GM19035 (cell line): ENCODE measurements at regions not wholly inside any gene's neighbourhood (a gene's known extent, or its start where the extent isn't known, plus 50 kb on each side); places are given as distances from the start of the nearest gene placed in this dataset.
"Not testable (repeated sequence)": the region's sequence is repeated elsewhere in the genome, so short reads cannot be mapped to it uniquely, and the experiment has no call there.

Source experiments
- ATAC-seq: cut with Tn5 transposase; IDR thresholded peaks from one replicate; pipeline ENCODE4 v1.9.1; 2021; ENCODE audit not compliant: unreplicated experiment

- ATAC-seq = no peak
Observed at GRCh38 chr4:60266505-60266904, 933.6 kb upstream of the ADGRL3 start.

DNA sequence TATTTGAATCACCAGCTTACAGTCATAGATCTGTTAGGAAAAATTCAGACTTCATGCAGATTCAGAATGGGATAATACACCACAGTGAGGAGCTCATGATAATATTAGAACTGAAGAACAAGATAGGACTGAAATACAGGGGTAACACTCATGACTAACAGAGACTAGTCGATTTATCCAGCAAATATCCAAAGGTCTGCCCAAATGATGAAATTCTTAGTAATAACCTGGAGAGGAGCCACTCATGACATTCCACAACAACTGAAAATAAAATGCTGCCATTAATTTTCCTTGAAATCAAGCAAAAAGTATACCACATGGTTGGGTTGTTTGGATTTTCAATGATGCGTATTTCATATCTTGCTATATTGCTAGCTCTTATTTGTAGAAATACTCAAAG lies 903.7 kb upstream of the ADGRL3 start:
- no peak for ATAC-seq

GRCh38 chr4:60313611-60314178 lies 886.4 kb upstream of the ADGRL3 start:
- no peak for ATAC-seq

- no peak for ATAC-seq
Observed at GRCh38 chr4:60314416-60314815, 885.7 kb upstream of the ADGRL3 start.

DNA sequence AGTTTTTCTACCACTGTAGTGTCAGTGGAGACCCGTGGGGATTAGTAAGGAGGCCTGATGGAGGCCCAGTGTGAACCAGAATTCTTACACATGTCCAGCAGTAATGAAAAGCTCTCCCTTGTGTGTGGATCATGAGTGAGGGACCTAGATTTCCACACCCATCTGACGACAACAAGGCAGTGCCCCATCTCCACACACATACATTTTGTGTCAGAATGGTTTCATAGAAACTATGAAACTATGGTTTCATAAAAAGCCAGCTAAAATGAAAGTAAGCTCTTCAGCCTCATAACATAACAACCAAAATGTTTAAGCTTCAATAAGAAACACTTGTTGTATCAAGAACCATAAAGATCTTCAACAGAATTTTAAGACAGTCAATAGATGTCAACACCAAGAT lies 884.5 kb upstream of the ADGRL3 start:
- no peak for ATAC-seq

DNA sequence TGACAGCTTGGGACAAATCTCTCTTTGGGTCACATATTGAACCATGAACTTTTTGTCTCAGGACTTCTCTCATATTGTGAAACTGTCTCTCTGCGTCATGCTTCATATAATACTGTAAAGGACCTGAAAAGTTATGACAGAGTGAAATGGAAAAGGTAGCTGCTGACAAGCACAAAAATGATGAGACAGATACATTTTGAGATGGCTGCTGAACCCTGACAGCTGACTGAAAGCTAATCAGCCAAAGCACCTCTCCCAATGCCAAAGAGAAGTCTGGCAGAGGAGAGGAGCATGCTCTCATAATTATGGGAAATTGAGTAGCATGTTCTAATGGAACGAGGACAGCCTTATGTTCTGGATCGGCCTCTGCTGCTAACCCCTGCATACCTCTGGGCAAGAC lies 873.4 kb upstream of the ADGRL3 start:
- ATAC-seq = no peak

- no peak for ATAC-seq
Observed at GRCh38 chr4:60327651-60328050, 872.5 kb upstream of the ADGRL3 start.

- no peak for ATAC-seq
Observed at GRCh38 chr4:60344908-60345307, 855.2 kb upstream of the ADGRL3 start.

- no peak for ATAC-seq
Observed at GRCh38 chr4:60345392-60345791, 854.7 kb upstream of the ADGRL3 start.

- no peak for ATAC-seq
Observed at GRCh38 chr4:60359746-60360367, 840.3 kb upstream of the ADGRL3 start.

DNA sequence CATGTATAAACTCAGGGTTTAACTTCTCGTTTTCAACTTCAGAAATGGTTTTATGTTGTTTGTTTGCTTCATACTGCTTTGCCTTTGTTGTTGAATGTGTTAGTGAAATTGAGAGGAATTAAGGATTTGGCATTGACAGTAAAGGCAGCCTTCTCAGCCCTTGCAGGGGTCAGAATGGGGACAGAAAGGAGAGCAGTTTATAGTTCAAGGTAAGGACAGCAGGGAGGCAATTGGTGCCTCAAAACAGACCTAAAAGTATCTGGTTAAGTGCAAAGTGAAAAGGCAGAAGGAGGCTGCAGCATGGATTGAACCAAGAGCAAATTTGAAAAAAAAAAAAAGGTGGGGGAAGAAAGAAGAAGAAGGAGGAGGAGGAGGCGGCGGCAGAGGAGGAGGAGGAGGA lies 835.0 kb upstream of the ADGRL3 start:
- ATAC-seq = no peak

DNA sequence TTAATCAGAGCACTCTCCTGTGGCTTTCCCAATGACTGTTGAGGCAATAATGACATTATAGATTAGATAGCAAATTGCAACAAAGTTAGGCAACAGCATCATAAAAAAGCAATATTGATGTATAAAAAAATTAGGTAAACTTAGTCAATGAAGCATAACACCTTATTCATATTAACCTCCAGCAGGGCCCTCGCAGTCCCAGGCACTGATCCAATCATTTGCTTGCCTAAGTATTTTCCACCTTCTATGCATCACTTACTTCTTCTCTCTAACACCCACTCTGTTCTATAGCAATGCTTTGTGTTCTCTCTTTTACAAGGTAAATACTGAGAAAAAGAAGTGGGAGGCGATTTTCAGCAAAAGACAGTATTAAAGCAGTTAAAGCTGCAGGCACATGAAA lies 833.5 kb upstream of the ADGRL3 start:
- no peak for ATAC-seq

DNA sequence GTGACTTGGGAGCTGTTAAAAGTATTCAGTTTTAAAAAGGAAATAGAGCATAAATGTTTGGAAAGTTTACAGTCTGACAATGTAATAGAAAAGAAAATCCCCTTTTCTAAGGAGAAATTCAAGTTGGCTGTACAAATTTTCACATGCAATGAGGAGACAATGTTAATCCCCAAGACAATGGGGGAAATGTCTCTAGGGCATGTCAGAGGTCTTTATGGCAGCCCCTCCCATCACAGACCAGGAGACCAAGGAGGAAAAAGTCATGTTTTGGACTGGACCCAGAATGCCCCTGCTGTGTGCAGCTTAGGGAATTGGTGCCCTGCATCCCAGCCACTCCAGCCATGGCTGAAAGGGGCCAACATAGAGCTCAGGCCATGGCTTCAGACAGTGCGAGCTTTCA lies 831.1 kb upstream of the ADGRL3 start:
- no peak for ATAC-seq

DNA sequence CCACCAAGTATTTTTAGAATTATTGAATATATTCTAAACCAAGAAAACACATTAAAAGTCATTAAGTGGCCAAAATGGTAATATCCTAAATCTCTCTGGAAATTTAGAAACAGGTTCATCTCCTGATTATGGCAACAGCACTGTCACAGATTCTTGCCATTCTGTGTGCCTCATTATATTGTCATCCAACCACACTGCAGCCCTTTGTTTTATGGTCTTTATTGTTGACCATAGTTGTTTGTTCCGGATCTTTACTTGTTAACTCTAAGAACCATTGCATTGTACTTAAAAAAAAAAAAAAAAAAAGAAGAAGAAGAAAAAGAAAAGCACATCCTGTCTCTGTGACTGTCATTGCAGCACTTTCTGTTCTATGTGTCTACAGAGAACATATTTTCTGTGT lies 822.1 kb upstream of the ADGRL3 start:
- ATAC-seq = no peak

DNA sequence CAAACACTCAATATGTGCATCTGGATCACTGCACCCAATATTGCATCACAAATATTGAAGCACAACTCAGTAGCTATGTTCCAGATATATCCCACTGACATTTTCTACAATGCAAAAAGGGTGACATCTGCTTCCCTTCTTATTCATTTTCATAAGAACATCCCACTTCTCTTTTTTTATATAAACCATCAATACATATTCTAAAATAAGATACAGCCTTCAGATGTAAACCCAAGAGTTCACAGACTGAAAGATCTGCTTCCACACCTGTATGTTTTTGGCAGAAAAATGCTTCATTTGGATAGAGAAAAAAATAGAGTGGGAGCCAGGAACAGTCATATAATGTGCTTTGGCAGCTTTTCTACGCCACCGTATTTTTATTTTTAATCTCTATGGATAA lies 815.6 kb upstream of the ADGRL3 start:
- ATAC-seq = no peak

- no peak for ATAC-seq
Observed at GRCh38 chr4:60389633-60390032, 810.5 kb upstream of the ADGRL3 start.

DNA sequence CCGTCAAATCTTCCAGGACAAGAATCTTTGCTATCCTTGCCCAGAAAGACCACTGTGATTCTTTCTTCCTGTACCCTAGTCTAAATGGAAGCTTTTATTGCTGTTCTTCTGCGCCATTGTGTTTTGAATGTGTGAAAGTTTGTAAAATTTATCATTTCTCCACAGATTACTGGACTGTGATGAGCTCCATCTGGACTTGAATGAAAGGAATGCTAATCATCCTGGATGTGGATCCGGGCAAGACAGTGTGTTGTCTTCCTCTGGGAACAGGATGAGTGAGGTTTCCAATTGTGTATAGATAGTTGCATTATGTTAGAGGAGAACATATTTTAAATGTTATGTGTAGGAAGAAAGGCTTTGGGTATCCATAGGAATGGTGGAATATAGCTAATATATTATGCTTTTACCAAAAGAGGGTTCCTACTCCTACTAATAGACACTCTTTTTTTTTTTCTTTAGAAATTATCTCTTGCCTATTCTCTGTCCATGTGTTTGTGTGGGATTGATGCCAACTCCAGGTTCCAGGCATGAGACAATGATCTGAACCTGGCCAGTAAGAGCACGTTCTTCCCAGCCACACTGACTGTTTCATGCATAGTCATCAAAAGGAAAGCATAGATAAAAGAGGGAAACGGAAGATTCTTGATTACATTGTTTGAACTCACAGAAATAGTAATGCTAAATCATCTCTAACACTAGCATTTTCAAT lies 803.6 kb upstream of the ADGRL3 start:
- ATAC-seq = no peak

- ATAC-seq = no peak
Observed at GRCh38 chr4:60400593-60400992, 799.5 kb upstream of the ADGRL3 start.

GRCh38 chr4:60404027-60404426 lies 796.1 kb upstream of the ADGRL3 start:
- ATAC-seq = no peak

- no peak for ATAC-seq
Observed at GRCh38 chr4:60422439-60422838, 777.7 kb upstream of the ADGRL3 start.

- not testable (repeated sequence) for ATAC-seq
Observed at GRCh38 chr4:60423573-60424184, 776.4 kb upstream of the ADGRL3 start.

GRCh38 chr4:60432911-60433310 lies 767.2 kb upstream of the ADGRL3 start:
- ATAC-seq = no peak
